ENCODE measurements at regions not wholly inside any gene's neighbourhood (a gene's known extent, or its start where the extent isn't known, plus 50 kb on each side); places are given as distances from the start of the nearest gene placed in this dataset.
"Not testable (repeated sequence)": the region's sequence is repeated elsewhere in the genome, so short reads cannot be mapped to it uniquely, and the experiment has no call there.

- 27 to 46% methylated on average over 4 of the region's 4 CpGs for WGBS, 2 donors
- no peaks in the 10 kb centered on the region for H3K36me3 ChIP-seq (ENCODE audit: low read depth, missing control alignments)
- H3K9me3 ChIP-seq: no peaks in the 10 kb centered on the region
- no peak overlapping the region for H3K4me3 ChIP-seq
- no peaks in the 10 kb centered on the region for H3K27me3 ChIP-seq
- no peaks in the 10 kb centered on the region for H3K4me1 ChIP-seq
- TF ChIP-seq CTCF (IDR thresholded peaks at IDR 0.05) (no peak), POLR2A (IDR thresholded peaks at IDR 0.05) (no peak)
- no peak overlapping the region for H3K27ac ChIP-seq
- intact Hi-C loops (cut with DNase I; ENCODE audit: low total_unique reads): no loop called here
- DNase-seq: no peak
Observed at GRCh38 chr5:44160369-44160768, 228.9 kb downstream of the FGF10 start.

DNA sequence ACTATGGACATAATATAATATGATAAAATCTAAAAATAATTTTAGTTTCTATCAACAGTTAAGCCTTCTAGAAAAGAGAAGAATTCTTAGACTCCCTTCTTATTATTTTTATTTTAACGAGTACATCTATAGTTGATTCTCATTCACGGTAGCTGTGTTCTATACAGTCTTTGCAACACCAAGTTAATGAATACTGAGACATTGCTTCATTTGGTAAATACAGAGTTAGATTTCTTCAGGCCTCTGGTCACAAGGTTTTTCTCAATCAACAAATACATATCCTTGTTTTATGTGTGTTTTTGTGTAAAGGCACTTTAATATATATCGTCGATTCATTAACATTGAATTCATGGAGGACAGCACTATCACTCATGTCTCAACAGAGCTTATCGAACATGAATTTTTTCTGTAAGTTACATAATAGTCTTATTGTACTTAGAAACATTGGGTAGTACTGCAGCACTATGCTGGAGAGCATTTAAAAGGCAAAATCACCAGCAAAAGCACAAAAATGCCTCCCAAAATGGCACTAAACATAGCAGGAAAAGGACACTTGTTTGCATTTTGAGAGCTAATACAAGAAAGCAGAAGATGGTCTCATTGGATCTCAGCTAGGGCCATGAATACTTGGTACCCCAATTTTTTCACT, 239.0 kb downstream of the FGF10 start:
- TF ChIP-seq CTCF (IDR thresholded peaks at IDR 0.05) (no peak), POLR2A (IDR thresholded peaks at IDR 0.05) (no peak)

GRCh38 chr5:44117947-44118346, 271.3 kb downstream of the FGF10 start:
- intact Hi-C loops (cut with DNase I; ENCODE audit: low total_unique reads); H3K27me3 ChIP-seq; H3K4me1 ChIP-seq; H3K4me3 ChIP-seq; H3K9me3 ChIP-seq; H3K36me3 ChIP-seq (ENCODE audit: low read depth, missing control alignments); H3K27ac ChIP-seq: not testable (repeated sequence)
- peak; percentile 61 for DNase-seq
- WGBS, 2 donors: 42 to 47% methylated on average over 3 of the region's 3 CpGs

More for the DNA sequence above, 239.0 kb downstream of the FGF10 start:
- Histone ChIP-seq H3K4me3 (no peak overlapping the region), H3K36me3 (ENCODE audit: low read depth, missing control alignments) (no peaks in the 10 kb centered on the region), H3K27me3 (no peaks in the 10 kb centered on the region), H3K27ac (no peak overlapping the region), H3K4me1 (no peaks in the 10 kb centered on the region), H3K9me3 (no peaks in the 10 kb centered on the region)
- DNase-seq: no peak
- intact Hi-C loops (cut with DNase I; ENCODE audit: low total_unique reads): no loop called here
- 73 to 83% methylated on average over 5 of the region's 5 CpGs for WGBS, 2 donors

DNA sequence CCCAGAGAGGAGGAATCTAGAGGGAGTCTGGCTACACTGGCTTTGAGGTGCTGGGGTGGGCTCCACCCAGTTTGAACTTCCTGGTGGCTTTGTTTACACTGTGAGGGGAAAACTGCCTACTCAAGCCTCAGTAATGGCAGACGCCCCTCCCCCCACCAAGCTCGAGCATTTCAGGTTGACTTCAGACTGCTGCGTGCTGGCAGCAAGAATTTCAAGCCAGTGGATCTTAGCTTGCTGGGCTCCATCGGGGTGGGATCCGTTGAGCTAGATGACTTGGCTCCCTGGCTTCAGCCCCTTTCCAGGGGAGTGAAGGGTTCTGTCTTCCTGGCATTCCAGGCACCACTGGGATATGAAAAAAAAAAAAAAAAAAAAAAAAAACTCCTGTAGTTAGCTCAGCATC, 281.0 kb downstream of the FGF10 start:
- WGBS, 2 donors: 45 to 59% methylated on average over 5 of the region's 5 CpGs
- H3K36me3 ChIP-seq (ENCODE audit: low read depth, missing control alignments); H3K27ac ChIP-seq; H3K4me1 ChIP-seq; intact Hi-C loops (cut with DNase I; ENCODE audit: low total_unique reads); DNase-seq; H3K9me3 ChIP-seq; H3K4me3 ChIP-seq; H3K27me3 ChIP-seq: not testable (repeated sequence)

GRCh38 chr5:44099643-44100042, 289.6 kb downstream of the FGF10 start:
- Histone ChIP-seq H3K9me3 (no peaks in the 10 kb centered on the region), H3K27me3 (no peaks in the 10 kb centered on the region), H3K4me1 (no peaks in the 10 kb centered on the region), H3K27ac (no peak overlapping the region), H3K36me3 (ENCODE audit: low read depth, missing control alignments) (no peaks in the 10 kb centered on the region), H3K4me3 (no peak overlapping the region)
- intact Hi-C loops (cut with DNase I; ENCODE audit: low total_unique reads): no loop called here
- 79 to 89% methylated on average over 2 of the region's 2 CpGs for WGBS, 2 donors
- TF ChIP-seq CTCF (IDR thresholded peaks at IDR 0.05) (no peak), POLR2A (IDR thresholded peaks at IDR 0.05) (no peak)
- no peak for DNase-seq

- Histone ChIP-seq H3K27me3 (no peaks in the 10 kb centered on the region), H3K36me3 (ENCODE audit: low read depth, missing control alignments) (no peaks in the 10 kb centered on the region), H3K27ac (no peak overlapping the region), H3K9me3 (no peaks in the 10 kb centered on the region), H3K4me1 (no peaks in the 10 kb centered on the region), H3K4me3 (no peak overlapping the region)
- intact Hi-C loops (cut with DNase I; ENCODE audit: low total_unique reads): no loop called here
- TF ChIP-seq CTCF (IDR thresholded peaks at IDR 0.05): no peak
- TF ChIP-seq POLR2A (IDR thresholded peaks at IDR 0.05): no peak
- 35 to 44% methylated on average over 1 of the region's 1 CpG for WGBS, 2 donors
- peak; percentile 40 for DNase-seq
Observed at GRCh38 chr5:44089424-44090144, 299.6 kb downstream of the FGF10 start.

Measured in testis (tissue), 2 donors.